SK-MEL-5 (cell line): ENCODE measurements at regions not wholly inside any gene's neighbourhood (a gene's known extent, or its start where the extent isn't known, plus 50 kb on each side); places are given as distances from the start of the nearest gene placed in this dataset.
"Not testable (repeated sequence)": the region's sequence is repeated elsewhere in the genome, so short reads cannot be mapped to it uniquely, and the experiment has no call there.

Experiments used
- DNase-seq: peaks from one replicate; pipeline ENCODE4 v3.0.0-alpha.2; 2016; ENCODE audit warnings: low read depth, low spot score
- in situ Hi-C: cut with HindIII; loops from 2 replicates; pipeline ENCODE4 v1.10.0; 2016; ENCODE audit warnings: low sequenced_read_pairs, high pct_unique_total_duplicates, low pct_unique_long_range_greater_than_20kb

DNA sequence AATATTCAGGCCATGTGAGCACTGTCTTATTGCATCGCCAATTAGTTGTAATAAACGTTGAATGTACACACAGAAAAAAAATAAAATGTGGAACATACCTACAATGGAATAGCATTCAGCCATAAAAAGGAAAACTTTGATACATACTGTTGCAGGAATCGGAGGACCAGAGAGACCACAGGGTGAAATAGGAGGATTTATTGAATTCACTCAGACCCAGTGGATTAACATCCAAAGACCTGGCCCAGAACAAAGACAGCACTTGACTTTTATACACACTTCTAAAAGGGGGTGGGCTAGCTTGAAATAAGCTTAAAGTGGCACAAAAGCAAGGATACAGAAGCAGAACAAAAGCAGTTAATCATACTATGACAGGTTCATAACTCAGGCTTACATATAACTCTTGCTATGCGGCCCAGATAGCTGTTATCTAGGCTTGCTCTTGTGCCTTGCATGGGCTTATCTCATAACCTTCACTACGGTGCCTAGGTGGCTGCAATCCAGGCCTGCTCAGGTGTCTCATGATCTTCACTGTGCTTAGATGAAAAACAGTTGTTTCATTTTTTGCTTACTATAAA, 292.2 kb upstream of the TAC1 start:
- DNase-seq: no peak
- in situ Hi-C loops: no loop called here

DNA sequence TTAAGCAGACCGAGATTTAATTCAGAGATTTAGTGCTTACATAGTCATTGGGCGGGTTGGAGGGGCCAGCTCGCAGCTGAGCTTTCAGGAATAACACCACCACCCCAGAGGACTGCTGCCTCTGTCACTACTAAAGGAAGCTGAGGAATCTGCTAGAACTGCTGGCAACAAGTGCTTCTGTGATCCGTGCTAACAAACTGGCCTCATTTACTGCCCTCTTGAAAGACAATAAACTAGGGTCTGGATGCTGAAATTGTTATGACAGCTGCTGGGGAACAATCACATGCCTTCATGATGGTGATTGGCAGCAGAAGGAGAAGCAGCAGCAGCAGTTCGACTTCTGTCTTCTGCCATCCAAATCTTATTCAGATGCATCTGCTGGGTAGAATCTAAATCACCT, 285.5 kb upstream of the TAC1 start:
- DNase-seq: no peak
- in situ Hi-C loops: no loop called here

DNA sequence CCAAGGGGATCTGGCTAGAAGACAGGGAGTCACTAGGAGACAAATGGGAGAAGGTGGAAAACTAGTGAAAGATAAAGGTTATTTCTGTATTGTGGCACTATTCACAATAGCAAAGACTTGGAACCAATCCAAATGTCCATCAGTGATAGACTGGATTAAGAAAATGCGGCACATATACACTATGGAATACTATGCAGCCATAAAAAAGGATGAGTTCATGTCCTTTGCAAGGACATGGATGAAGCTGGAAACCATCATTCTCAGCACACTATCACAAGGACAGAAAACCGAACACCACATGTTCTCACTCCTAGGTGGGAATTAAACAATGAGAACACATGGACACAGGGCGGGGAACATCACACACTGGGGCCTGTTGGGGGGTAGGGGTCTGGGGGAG, 282.4 kb upstream of the TAC1 start:
- DNase-seq, in situ Hi-C loops: not testable (repeated sequence)

DNA sequence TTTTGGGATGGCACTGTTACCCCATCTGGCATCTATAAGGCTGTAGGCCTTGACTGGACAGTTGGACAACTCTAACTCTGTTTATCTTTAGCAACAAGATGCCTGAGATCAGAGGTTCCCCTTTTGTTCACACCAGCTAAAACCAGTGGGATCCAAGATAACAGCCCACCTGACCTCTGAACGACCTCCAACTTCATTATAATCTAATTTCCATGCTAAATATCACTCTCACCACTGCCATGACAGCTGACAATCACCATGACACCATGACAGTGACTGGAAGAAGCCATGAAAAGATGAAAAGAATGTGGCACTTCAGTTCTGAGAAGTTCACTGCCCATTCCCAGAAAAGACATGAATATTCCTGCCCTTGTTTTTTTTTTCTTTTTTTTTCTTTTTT, 281.4 kb upstream of the TAC1 start:
- DNase-seq: no peak
- in situ Hi-C loops: no loop called here

DNA sequence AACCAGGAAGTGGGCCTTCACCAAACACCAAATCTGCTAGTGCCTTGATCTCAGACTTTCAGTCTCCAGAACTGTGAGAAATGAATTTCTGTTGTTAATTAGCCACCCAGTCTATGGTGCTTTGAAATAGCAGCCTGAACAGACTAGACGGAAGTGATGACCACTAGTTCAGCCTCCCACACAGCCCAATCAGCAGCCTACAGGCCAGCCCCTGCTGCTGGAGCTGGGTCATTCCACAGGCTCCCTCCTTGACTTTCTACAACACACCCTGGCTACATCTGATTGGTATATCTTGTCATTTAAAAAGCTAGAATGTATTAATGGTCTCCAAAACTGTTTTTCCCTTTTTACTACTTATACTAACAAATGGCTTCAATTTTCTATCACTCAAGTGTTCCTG, 277.2 kb upstream of the TAC1 start:
- DNase-seq: no peak
- in situ Hi-C loops: no loop called here

DNA sequence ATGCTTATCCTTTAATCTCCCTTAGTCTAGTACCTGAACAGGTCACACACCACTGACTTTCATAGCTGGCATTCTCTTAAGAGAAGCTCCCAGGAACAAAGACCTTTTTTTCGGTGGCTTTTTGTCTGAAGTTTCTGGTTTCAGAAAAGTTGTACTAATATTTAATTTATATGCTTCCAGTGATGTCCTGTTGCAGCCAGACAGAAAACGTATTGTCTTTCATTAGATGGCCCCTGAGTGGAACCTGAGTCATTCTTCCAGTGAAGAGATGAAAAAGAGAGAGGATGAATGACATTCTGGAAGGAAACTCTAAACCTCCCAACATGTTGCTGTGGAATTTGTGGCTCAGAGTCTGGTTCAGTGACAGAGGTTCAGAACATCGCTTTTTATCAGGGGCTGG, 274.8 kb upstream of the TAC1 start:
- in situ Hi-C loops: no loop called here

DNA sequence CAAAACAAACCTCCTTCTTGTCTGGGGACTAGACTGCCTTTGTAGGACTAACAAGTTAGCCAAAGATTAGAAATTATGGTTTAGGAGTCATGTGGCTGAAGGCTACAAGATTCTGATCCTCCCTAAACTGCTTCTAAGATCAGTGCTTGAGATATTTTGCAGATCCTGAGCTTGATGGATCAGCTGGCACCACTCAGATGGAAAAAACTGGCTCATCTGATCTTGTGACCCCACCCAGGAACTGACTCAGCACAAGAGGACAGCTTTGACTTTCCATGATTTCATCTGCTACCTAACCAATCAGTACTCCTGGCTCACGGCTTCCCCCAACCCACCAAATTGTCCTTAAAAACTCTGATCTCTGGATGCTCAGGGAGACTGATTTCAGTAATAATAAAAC, 271.5 kb upstream of the TAC1 start:
- in situ Hi-C loops: no loop called here
- no peak for DNase-seq

More for the DNA sequence above, 274.8 kb upstream of the TAC1 start:
- DNase-seq: no peak

DNA sequence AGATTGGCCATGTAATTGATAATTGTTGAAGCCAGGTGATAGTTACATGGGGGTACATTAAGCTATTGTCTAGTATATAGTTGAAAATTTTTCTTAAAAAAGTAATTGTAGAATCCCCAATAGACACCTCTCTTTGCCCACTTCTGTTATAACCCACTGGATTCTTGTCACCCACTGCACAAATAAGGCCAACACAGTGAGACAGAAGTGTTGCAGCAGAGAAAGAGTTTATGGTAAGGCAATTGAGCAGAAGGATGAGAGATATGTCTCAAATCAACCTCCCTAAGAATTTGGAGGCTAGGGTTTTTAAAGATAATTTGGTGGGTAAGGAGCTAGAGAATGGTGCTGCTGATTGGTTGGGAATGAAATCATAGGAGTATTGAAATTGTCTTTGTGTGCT, 270.3 kb upstream of the TAC1 start:
- no peak for DNase-seq
- in situ Hi-C loops: no loop called here

DNA sequence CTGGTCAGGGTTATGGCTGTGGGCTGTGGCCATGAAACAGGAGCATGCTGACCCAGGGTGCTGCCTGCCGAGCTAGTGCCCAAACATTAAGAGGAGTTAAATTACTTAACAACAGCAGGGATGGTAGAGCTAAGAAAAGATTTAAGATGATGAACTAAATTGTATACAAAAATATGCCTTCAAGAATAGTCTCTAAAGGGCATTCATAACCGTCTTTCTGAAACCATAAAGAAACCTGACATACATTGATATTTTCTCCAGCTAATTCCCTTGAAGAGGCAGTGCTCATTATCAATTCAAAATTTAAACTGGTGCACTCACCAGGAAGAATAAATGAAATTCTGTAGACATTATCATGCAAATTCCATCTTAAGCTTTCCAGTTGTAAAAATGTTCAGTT, 265.8 kb upstream of the TAC1 start:
- no peak for DNase-seq
- in situ Hi-C loops: no loop called here

DNA sequence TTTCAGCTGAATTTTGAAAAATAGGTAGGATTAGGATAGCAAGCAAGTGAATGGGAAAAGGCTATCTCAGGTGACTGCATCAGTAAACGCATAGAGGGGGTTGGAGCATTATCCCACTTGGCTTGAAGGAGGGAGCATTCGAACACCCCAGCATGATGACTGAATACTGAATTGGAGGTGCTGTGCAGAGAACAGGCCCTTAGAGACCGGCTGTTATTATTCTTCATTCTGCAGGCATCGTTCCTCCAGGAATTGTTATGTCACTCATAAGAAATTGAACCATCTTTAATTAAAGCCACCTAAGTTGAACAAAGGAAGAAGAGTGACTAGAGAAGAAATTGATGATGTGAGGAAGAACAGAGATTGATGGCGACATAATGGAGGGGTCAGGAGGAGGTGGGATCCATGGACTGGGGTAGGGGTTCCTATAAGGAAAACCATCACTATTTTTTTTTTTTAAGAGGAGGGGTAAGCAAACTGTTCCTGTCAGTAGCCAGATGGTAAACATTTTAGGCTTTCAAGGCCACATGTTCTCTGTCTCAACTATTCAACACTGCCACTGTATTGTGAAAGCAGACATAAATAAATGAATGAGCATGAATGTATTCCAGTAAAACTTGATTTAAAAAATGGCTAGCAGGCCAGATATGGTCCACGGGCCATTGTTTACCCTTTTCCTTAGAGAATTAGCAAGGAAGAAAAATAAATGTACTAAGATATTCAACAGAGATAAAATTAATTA, 264.7 kb upstream of the TAC1 start:
- no peak for DNase-seq
- in situ Hi-C loops: no loop called here

DNA sequence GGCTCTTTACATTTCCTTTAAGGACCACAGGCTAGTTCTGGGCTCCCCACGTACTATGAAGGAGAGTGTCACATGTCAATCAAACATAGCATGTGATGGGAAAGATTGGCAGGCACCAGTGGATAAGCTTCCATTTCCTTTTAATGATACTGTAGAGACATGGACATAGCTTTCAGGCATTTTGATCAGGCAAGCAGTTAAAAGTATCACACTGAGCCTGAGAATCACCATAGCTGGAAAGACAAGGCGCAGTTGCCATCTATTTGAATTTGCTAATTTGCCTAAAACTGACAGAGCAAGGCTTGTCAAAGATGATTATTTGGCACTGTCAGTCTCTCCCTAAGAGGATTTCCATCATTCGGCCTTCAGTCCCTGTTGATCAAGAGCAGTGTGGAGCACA, 263.4 kb upstream of the TAC1 start:
- in situ Hi-C loops: no loop called here
- no peak for DNase-seq

DNA sequence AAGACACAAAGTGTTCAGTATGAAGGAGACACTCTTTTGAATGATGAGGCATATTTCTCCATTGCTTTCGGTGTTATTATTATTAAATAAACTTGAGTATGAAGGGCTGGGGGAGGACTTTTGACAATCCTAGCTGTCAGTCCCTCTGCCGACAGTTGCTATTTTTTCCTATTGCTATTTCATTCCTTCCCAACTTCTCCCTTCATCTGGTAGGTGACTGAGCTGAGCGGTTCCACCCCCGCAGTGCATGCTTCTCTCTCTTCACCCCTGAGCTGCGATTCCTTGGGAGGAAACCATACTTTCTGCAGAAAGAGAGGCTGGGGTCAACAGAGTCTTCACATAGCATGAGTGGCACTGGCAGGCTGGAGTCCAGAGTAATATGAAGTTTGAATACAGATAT, 261.2 kb upstream of the TAC1 start:
- no peak for DNase-seq
- in situ Hi-C loops: no loop called here

DNA sequence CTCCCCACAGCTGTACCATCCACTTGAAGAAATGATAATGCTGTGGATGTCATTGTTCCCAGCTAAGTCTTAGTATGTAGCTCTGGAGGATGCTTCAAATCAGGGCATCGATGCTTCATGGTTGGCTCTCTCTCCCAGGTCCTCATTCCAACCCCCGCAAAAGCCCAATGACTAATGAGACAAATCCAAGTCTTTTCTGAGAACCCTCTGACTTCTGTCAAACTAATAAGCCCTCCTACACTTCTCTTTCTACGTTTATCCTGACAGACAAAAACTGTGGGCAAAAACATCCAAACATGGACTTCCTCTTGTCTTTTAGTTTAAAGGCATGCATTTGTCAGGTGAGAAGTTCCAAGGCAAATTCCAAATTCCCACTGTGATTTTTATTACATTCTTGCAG, 260.4 kb upstream of the TAC1 start:
- DNase-seq: no peak
- in situ Hi-C loops: no loop called here

DNA sequence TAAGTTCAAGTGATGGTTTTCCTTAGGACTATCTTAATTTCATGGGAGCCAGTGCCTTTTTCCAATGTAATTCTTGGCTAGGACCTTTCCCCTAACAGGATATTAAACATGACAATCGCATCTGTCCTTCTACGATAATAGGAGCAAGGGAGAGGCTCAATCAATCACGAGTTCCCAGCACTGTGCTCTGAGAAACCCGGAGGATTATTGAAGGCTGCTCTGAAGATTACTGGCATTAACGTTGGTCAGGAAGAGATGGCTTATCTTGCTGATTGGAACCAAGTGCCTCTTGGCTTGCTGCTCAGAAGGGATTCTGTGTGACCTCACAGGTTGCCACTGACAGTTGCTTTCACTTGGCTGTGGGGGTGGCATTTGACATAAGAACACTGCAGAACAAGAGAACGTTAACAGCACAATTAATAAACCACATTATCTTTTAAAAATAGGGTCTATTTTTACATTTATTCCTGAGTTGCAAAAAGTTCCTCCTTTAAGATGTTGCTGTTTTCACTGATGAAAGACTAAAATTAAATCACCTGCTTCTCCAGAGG, 252.1 kb upstream of the TAC1 start:
- in situ Hi-C loops: no loop called here
- DNase-seq: no peak

DNA sequence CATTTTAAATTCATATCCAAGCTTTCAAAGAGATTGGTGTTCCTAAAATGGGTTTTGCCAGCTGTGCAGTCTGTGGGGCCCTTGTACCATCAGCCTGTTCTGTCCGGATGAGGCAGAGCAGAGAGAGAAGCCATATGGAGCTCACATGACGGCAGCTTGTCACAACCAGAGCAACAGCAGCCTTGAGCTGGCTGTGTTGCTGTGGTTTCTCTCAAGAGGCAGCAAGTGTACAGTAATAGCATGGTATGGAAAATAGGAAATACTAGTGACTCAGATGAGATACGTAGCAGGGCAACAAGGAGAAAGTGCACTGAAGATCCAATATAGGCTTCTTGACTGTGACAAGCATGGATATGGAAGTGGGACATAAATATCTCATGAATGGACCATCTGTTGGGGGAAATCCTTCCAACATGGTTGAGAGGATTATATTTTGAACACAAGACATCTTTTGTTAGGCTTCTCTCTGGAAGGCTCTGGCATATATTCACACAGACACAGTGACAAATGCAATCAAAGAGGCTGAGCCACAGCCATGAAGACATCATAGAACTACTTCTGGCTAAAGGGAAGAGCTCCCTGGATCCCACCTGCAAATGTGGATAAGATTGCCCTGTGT, 251.0 kb upstream of the TAC1 start:
- in situ Hi-C loops: no loop called here
- DNase-seq: peak; percentile 64

DNA sequence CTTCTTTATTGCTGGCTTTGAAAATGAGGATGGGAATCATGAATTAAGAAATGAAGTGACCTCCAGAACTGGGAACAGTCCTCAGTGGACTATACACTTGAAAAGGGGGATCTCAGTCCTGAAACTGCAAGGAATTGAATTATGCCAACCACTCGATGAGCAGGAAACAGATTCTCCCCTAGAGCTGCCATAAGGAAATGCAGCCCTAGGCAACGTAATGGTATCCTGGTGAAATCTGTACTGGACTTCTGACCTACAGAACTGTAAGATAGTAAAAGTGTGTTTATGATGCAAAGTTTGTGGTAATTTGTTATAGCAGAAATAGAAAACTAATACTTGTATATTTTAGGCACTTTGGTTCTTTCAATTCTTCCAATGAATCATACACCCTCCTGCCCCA, 236.4 kb upstream of the TAC1 start:
- peak; percentile 8 for DNase-seq
- in situ Hi-C loops: no loop called here

DNA sequence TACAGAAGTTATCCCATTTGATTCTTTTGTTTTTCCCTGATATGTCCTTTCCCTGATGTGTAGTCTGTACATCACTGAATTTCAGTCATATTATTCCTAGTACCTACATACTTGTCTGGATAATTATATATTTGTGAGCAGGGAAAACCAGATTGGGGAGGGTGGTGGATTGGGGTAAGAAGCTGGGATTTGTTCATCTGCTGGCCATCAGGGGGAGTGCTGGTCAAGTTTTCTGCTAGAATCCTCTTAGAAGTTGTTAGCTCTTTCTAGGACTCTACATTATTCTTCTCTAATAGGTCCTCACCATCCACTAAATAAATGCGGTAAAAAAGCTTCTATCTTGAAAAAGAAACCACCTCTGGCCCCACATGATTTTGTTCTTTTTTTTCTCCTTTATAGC, 232.7 kb upstream of the TAC1 start:
- DNase-seq: peak; percentile 78
- in situ Hi-C loops: no loop called here

DNA sequence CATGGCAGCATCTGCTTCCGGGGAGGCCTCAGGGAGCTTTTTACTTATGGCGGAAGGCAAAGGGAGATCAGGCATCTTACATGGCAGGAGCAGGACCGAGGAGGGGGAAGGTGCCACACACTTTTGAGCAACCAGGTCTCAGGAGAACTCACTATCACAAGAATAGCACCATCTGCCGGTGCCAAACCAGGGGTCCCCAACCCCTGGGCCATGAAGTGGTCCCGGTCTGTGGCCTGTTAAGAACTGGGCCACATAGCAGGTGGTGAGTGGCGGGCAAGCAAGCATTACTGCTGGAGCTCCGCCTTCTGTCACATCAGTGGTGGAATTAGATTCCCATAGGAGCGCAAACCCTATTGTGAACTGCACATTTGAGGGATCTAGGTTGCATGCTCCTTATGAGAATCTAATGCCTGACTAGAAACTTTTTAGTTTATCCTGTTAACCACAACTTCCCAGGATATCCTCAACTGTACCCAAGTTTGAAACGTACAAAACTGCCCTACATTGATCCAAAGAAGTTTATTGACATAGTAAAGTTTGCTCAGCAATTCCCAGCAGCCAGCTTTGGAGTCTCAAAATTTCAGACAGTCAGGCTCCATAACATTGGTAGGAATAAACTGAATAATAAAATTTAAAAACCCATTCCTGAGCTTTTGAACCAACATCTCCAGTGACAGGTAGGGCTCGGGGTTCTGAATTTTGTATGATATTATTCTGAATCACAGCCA, 228.4 kb upstream of the TAC1 start:
- no peak for DNase-seq
- in situ Hi-C loops: no loop called here
